Fibroblast of lung (primary cell): ENCODE measurements at regions not wholly inside any gene's neighbourhood (a gene's known extent, or its start where the extent isn't known, plus 50 kb on each side); places are given as distances from the start of the nearest gene placed in this dataset.

ENCODE experiments used
- DNase-seq, 2 donors: peaks; one replicate each; pipeline versions ENCODE4 v3.0.0 to v3.0.0-alpha.2; 2010; ENCODE audit warnings: low read depth in 2 of 2
- H2AFZ ChIP-seq: 2 replicates; pipeline ENCODE4 v1.5.1; 2012; ENCODE audit warnings: low read length, control low read depth, inconsistent platforms
- H3K27ac ChIP-seq: 2 replicates; pipeline ENCODE4 v1.5.1; 2011; ENCODE audit warnings: low read length, control low read depth; ENCODE audit not compliant: insufficient read depth
- H3K27me3 ChIP-seq: 2 replicates; pipeline ENCODE4 v1.5.1; 2011; ENCODE audit warnings: mild to moderate bottlenecking, low read length; ENCODE audit not compliant: control insufficient read depth, insufficient read depth
- H3K36me3 ChIP-seq: 2 replicates; pipeline ENCODE4 v1.5.1; 2011; ENCODE audit warnings: low read length; ENCODE audit not compliant: control insufficient read depth, insufficient read depth
- H3K4me1 ChIP-seq: 2 replicates; pipeline ENCODE4 v1.5.1; 2011; ENCODE audit warnings: low read length; ENCODE audit not compliant: control insufficient read depth, insufficient read depth; ENCODE audit errors: extremely low read depth
- H3K4me2 ChIP-seq: 2 replicates; pipeline ENCODE4 v1.5.1; 2011; ENCODE audit warnings: low read length, control low read depth; ENCODE audit not compliant: insufficient read depth; ENCODE audit errors: extremely low read depth
- H3K4me3 ChIP-seq, 4 experiments: fragments of 200-600 bp in 1 of 4; sonication (generic) in 1 of 4; replicated peaks in 1 of 4; 2 replicates each; pipeline ENCODE4 v1.5.1; 2011 to 2016; ENCODE audit warnings: low read length in 4 of 4, low read depth in 3 of 4, mild to moderate bottlenecking in 3 of 4, control low read depth in 2 of 4, inconsistent platforms in 1 of 4, mixed read lengths in 1 of 4; ENCODE audit not compliant: insufficient read depth in 1 of 4; ENCODE audit errors: control extremely low read depth in 1 of 4
- H3K79me2 ChIP-seq: 2 replicates; pipeline ENCODE4 v1.5.1; 2012; ENCODE audit warnings: mild to moderate bottlenecking, low read length, inconsistent platforms; ENCODE audit not compliant: control insufficient read depth, insufficient read depth
- H3K9ac ChIP-seq: 2 replicates; pipeline ENCODE4 v1.5.1; 2011; ENCODE audit warnings: mild to moderate bottlenecking, low read length, control low read depth; ENCODE audit not compliant: insufficient read depth
- H3K9me3 ChIP-seq: 2 replicates; pipeline ENCODE4 v1.5.1; 2012; ENCODE audit warnings: low read depth, low read length; ENCODE audit not compliant: control insufficient read depth, insufficient read depth
- H4K20me1 ChIP-seq: 2 replicates; pipeline ENCODE4 v1.5.1; 2011; ENCODE audit warnings: low read length; ENCODE audit not compliant: control insufficient read depth, insufficient read depth; ENCODE audit errors: extremely low read depth
- EZH2 ChIP-seq: IDR thresholded peaks from 2 replicates; pipeline ENCODE4 v1.5.1; 2012; ENCODE audit warnings: low read length, control low read depth, mild to moderate bottlenecking; ENCODE audit errors: missing control alignments
- TF ChIP-seq, protein P1 (sequence below), 2 donors: IDR thresholded peaks in 1 of 2; conservative IDR thresholded peaks in 1 of 2; 1 replicate in 1 of 2; 2 replicates in 1 of 2; pipeline ENCODE4 v1.5.1; 2011 to 2012; ENCODE audit warnings: low read length in 2 of 2, control low read depth in 1 of 2, inconsistent platforms in 1 of 2, low read depth in 1 of 2, mild to moderate bottlenecking in 1 of 2

DNA sequence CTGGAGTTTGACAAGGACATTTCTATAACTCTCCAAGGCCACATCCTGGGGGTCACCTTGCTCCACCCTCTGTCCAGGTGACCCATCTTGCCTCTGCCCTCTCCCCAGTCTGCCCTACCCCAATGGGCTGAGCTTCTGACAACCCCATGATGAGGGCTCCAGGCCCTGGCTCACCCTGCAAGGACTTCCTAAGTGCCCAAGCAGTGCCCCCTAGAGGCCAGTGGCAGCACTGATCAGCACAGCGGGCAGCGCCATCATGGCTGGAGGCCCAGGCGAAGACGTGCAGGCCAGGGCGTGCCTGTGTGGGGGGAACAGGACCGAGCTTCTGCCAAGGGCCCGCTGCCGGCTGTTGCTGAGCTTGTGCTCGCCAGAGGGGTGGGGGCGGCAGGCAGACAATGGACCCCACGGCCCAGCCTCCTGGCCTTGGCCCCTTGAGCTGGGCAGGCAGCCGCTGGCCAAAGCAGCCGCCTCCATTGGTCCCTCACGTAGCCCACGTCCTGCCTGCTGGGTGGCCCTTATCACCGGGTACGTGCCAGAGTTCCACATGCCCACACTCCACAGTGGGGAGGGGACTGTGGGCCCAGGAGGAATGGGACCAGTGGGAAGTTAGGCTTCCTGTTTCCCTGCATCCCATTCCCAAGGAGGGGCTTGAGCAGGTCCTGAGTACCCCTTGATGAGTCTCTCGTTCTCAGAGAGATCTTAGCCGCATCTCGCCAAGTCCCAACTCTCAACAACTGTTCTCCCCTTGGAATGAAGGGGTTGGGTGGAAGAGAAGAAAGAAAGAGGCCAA, 64.3 kb downstream of the MRPL14 start:
- H3K27ac ChIP-seq: no peak overlapping the region
- no peaks in the 10 kb centered on the region for H3K79me2 ChIP-seq
- no peak for TF ChIP-seq EZH2
- TF ChIP-seq, protein P1, sequence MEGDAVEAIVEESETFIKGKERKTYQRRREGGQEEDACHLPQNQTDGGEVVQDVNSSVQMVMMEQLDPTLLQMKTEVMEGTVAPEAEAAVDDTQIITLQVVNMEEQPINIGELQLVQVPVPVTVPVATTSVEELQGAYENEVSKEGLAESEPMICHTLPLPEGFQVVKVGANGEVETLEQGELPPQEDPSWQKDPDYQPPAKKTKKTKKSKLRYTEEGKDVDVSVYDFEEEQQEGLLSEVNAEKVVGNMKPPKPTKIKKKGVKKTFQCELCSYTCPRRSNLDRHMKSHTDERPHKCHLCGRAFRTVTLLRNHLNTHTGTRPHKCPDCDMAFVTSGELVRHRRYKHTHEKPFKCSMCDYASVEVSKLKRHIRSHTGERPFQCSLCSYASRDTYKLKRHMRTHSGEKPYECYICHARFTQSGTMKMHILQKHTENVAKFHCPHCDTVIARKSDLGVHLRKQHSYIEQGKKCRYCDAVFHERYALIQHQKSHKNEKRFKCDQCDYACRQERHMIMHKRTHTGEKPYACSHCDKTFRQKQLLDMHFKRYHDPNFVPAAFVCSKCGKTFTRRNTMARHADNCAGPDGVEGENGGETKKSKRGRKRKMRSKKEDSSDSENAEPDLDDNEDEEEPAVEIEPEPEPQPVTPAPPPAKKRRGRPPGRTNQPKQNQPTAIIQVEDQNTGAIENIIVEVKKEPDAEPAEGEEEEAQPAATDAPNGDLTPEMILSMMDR (conservative IDR thresholded peaks at IDR 0.05 in 1 of 2, IDR thresholded peaks at IDR 0.05 in 1 of 2; ENCODE audit: low read depth in 1 of 2, low read length in 2 of 2): peak; percentile 22 to 42
- no peaks in the 10 kb centered on the region for H3K9me3 ChIP-seq
- no peak overlapping the region for H2AFZ ChIP-seq
- DNase-seq: no peak
- no peaks in the 10 kb centered on the region for H4K20me1 ChIP-seq
- no peak overlapping the region for H3K4me3 ChIP-seq
- H3K4me1 ChIP-seq: peaks cover 55% of the 10 kb centered on the region
- H3K36me3 ChIP-seq: no peaks in the 10 kb centered on the region
- H3K4me2 ChIP-seq: no peak overlapping the region
- no peak overlapping the region for H3K9ac ChIP-seq
- no peaks in the 10 kb centered on the region for H3K27me3 ChIP-seq

DNA sequence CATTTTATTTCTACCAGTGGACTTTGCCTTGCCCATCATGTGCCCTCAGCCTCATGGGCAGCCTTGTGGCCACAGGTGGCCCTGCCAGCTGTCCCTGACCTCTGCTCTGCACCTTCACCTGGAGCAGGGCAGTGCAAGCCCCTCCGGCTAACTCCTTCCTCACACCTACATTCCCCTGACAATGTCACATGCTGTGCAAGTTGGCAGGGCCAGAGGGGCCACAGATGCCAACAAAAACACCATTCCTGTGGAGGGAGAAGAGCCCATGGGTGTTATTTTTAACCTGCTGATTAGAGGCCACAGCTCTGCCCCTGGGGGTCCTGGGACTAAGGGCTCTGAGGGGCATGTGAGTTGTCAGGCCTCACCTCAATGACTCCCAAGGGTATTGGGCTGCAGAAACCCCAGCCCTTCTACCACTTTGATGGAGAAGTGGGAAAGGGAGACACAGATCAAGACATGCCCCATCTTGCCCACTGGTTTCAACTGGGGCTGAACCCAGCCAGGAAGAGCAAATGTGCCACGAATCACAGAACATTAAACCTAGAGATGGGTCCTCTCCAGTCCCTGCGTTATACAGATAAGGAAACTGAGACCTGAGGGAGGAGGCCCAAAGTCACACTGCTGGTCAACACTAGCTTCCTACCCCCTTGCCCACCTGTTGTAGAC, 65.0 kb downstream of the MRPL14 start:
- Histone ChIP-seq H3K27ac (peak overlapping the region; percentile 1), H3K9ac (no peak overlapping the region), H3K9me3 (no peaks in the 10 kb centered on the region), H3K27me3 (no peaks in the 10 kb centered on the region), H2AFZ (no peak overlapping the region), H4K20me1 (no peaks in the 10 kb centered on the region), H3K79me2 (no peaks in the 10 kb centered on the region), H3K36me3 (no peaks in the 10 kb centered on the region), H3K4me3 (no peak overlapping the region), H3K4me1 (peaks cover 58% of the 10 kb centered on the region), H3K4me2 (no peak overlapping the region)
- DNase-seq: no peak
- TF ChIP-seq EZH2: no peak
- TF ChIP-seq, protein P1 (conservative IDR thresholded peaks at IDR 0.05 in 1 of 2, IDR thresholded peaks at IDR 0.05 in 1 of 2; ENCODE audit: low read depth in 1 of 2, low read length in 2 of 2): no peak

DNA sequence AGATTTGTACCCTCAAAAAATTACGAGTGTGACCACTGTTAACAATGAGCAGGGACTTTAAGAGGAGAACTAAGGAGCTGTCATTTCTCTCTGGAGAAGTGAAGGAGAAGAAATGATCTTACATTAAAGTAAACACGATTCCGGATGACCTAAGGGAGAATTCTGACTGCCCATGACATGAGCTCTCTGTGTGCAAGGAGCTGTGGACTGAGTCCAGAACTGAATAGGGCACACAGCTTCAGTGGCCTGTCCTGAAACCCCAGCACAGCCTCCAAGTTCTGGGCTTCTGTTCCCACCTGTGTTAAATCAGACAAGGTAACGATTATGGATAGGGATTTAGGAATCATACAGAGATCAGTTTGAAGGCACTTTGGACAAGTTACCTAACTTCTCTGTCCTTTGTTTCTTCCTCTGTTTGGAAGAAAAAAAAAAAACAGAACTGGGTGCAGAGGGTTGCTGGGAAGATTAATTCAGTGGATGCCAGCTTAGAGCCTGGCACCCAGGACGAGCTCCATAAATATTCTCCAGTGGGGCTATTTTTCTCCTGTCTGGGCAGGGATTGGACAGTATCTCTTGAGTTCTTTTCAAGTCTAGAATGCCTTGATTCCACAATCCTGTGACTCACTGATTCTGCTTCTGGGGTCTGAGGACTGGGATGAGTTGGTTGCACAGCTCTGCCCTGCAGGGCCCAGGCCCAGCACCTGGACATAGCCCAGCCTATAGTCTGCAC, 65.7 kb downstream of the MRPL14 start:
- no peak for TF ChIP-seq EZH2
- TF ChIP-seq, protein P1 (conservative IDR thresholded peaks at IDR 0.05 in 1 of 2, IDR thresholded peaks at IDR 0.05 in 1 of 2; ENCODE audit: low read depth in 1 of 2, low read length in 2 of 2): no peak
- H3K36me3 ChIP-seq: no peaks in the 10 kb centered on the region
- no peaks in the 10 kb centered on the region for H3K9me3 ChIP-seq
- no peaks in the 10 kb centered on the region for H4K20me1 ChIP-seq
- H3K27me3 ChIP-seq: no peaks in the 10 kb centered on the region
- peak overlapping the region; percentile 1 for H3K27ac ChIP-seq
- peaks cover 65% of the 10 kb centered on the region for H3K4me1 ChIP-seq
- no peak overlapping the region for H3K4me2 ChIP-seq
- no peak overlapping the region for H3K4me3 ChIP-seq
- no peak overlapping the region for H2AFZ ChIP-seq
- peak; percentile 59 to 80 for DNase-seq
- no peaks in the 10 kb centered on the region for H3K79me2 ChIP-seq
- H3K9ac ChIP-seq: no peak overlapping the region
